ENCODE measurements at regions not wholly inside any gene's neighbourhood (a gene's known extent, or its start where the extent isn't known, plus 50 kb on each side); places are given as distances from the start of the nearest gene placed in this dataset.

GRCh38 chr7:95687759-95688343 is 84.5 kb upstream of the DYNC1I1 start:
- TF ChIP-seq POLR2AphosphoS5 (IDR thresholded peaks at IDR 0.05) (no peak), EP300 (IDR thresholded peaks at IDR 0.05; ENCODE audit: low read depth) (no peak)
